Astrocyte (in vitro differentiated cells and primary cell): ENCODE measurements at regions not wholly inside any gene's neighbourhood (a gene's known extent, or its start where the extent isn't known, plus 50 kb on each side); places are given as distances from the start of the nearest gene placed in this dataset.

Source experiments
- DNase-seq: peaks from one replicate; pipeline ENCODE4 v3.0.0-alpha.2; 2010; ENCODE audit warnings: low read depth
- FAIRE-seq: peaks from 2 replicates; lab custom pipeline; 2011; peaks lifted over from hg19 to GRCh38; lab: Jason Lieb, UNC
- H2AFZ ChIP-seq: 2 replicates; pipeline ENCODE4 v1.6.0; 2012; ENCODE audit warnings: low read depth, low read length, inconsistent platforms
- H3K27ac ChIP-seq: 2 replicates; pipeline ENCODE4 v1.5.1; 2011; ENCODE audit warnings: low read depth, low read length, inconsistent platforms
- H3K27me3 ChIP-seq: 2 replicates; pipeline ENCODE4 v1.6.0; 2011; ENCODE audit warnings: low read length, inconsistent platforms; ENCODE audit not compliant: insufficient read depth
- H3K36me3 ChIP-seq: 2 replicates; pipeline ENCODE4 v1.5.1; 2011; ENCODE audit warnings: low read length, inconsistent platforms; ENCODE audit not compliant: insufficient read depth
- H3K4me1 ChIP-seq: 2 replicates; pipeline ENCODE4 v1.5.1; 2011; ENCODE audit warnings: low read length, inconsistent platforms; ENCODE audit not compliant: insufficient read depth
- H3K4me2 ChIP-seq: 2 replicates; pipeline ENCODE4 v1.6.0; 2012; ENCODE audit warnings: low read length, inconsistent platforms
- H3K4me3 ChIP-seq: 2 replicates; pipeline ENCODE4 v1.5.1; 2011; ENCODE audit warnings: low read depth, mild to moderate bottlenecking, low read length, inconsistent platforms; ENCODE audit not compliant: insufficient read depth
- H3K79me2 ChIP-seq: 2 replicates; pipeline ENCODE4 v1.6.0; 2012; ENCODE audit warnings: mild to moderate bottlenecking, low read length, inconsistent platforms; ENCODE audit not compliant: insufficient read depth
- H3K9ac ChIP-seq: 2 replicates; pipeline ENCODE4 v1.6.0; 2012; ENCODE audit warnings: mild to moderate bottlenecking, low read length, inconsistent platforms
- H3K9me3 ChIP-seq: 2 replicates; pipeline ENCODE4 v1.5.1; 2012; ENCODE audit warnings: low read depth, mild to moderate bottlenecking, low read length, inconsistent platforms; ENCODE audit not compliant: insufficient read depth
- H4K20me1 ChIP-seq: 2 replicates; pipeline ENCODE4 v1.6.0; 2012; ENCODE audit warnings: low read length, inconsistent platforms; ENCODE audit not compliant: insufficient read depth
- H3K27ac Mint-ChIP-seq: one replicate; pipeline ENCODE4 v1.8.0; 2021; ENCODE audit warnings: mild to moderate bottlenecking, mixed read lengths; ENCODE audit not compliant: unreplicated experiment
- H3K27me3 Mint-ChIP-seq: one replicate; pipeline ENCODE4 v1.8.0; 2021; ENCODE audit warnings: low read depth, mixed read lengths; ENCODE audit not compliant: unreplicated experiment
- H3K36me3 Mint-ChIP-seq: one replicate; pipeline ENCODE4 v1.8.0; 2021; ENCODE audit warnings: low read depth, mixed read lengths; ENCODE audit not compliant: unreplicated experiment
- H3K4me1 Mint-ChIP-seq: one replicate; pipeline ENCODE4 v1.8.0; 2021; ENCODE audit warnings: low read depth, mixed read lengths; ENCODE audit not compliant: unreplicated experiment
- H3K4me3 Mint-ChIP-seq: one replicate; pipeline ENCODE4 v1.8.0; 2021; ENCODE audit warnings: mild to moderate bottlenecking, moderate library complexity, mixed read lengths; ENCODE audit not compliant: unreplicated experiment
- H3K9me3 Mint-ChIP-seq: one replicate; pipeline ENCODE4 v1.8.0; 2021; ENCODE audit warnings: mild to moderate bottlenecking, mixed read lengths; ENCODE audit not compliant: unreplicated experiment
- CTCF ChIP-seq: IDR thresholded peaks from 2 replicates; pipeline ENCODE4 v1.5.1; 2011; ENCODE audit warnings: low read depth, mild to moderate bottlenecking, inconsistent platforms, low read length, moderate library complexity; ENCODE audit not compliant: insufficient read depth
- EZH2 ChIP-seq: IDR thresholded peaks from 2 replicates; pipeline ENCODE4 v1.6.1; 2012; ENCODE audit warnings: mild to moderate bottlenecking, low read length, inconsistent platforms; ENCODE audit not compliant: insufficient read depth

- FAIRE-seq: no peak
- Histone ChIP-seq H3K4me1 (no peaks in the 10 kb centered on the region), H3K27ac (no peak overlapping the region), H4K20me1 (no peaks in the 10 kb centered on the region), H3K4me2 (no peak overlapping the region), H3K9ac (no peak overlapping the region), H3K4me3 (no peak overlapping the region), H3K79me2 (no peaks in the 10 kb centered on the region), H3K27me3 (no peaks in the 10 kb centered on the region), H3K9me3 (no peaks in the 10 kb centered on the region), H2AFZ (no peak overlapping the region), H3K36me3 (no peaks in the 10 kb centered on the region)
- no peaks in the 10 kb centered on the region for H3K36me3 Mint-ChIP-seq
- peaks cover 4% of the 10 kb centered on the region for H3K4me1 Mint-ChIP-seq
- DNase-seq: no peak
- no peak for TF ChIP-seq EZH2
- no peak for TF ChIP-seq CTCF
- H3K27me3 Mint-ChIP-seq: peaks cover 5% of the 10 kb centered on the region
- no peak overlapping the region for H3K4me3 Mint-ChIP-seq
- peaks cover 2% of the 10 kb centered on the region for H3K9me3 Mint-ChIP-seq
- H3K27ac Mint-ChIP-seq: no peak overlapping the region
Observed at GRCh38 chr9:1340390-1340789, 290.2 kb downstream of the DMRT2 start.

- no peak overlapping the region for H2AFZ ChIP-seq
- no peaks in the 10 kb centered on the region for H3K4me1 ChIP-seq
- no peaks in the 10 kb centered on the region for H3K27me3 ChIP-seq
- no peak for FAIRE-seq
- H3K79me2 ChIP-seq: no peaks in the 10 kb centered on the region
- H3K9ac ChIP-seq: no peak overlapping the region
- Mint-ChIP-seq H3K36me3 (peaks cover 4% of the 10 kb centered on the region), H3K9me3 (peaks cover 6% of the 10 kb centered on the region), H3K4me3 (no peak overlapping the region), H3K27me3 (no peaks in the 10 kb centered on the region), H3K4me1 (peaks cover 21% of the 10 kb centered on the region), H3K27ac (no peak overlapping the region)
- H3K27ac ChIP-seq: no peak overlapping the region
- no peak for DNase-seq
- no peaks in the 10 kb centered on the region for H3K36me3 ChIP-seq
- no peaks in the 10 kb centered on the region for H3K9me3 ChIP-seq
- no peak overlapping the region for H3K4me2 ChIP-seq
- H4K20me1 ChIP-seq: no peaks in the 10 kb centered on the region
- H3K4me3 ChIP-seq: no peak overlapping the region
- TF ChIP-seq EZH2 (no peak), CTCF (no peak)
Observed at GRCh38 chr9:1353291-1353690, 303.1 kb downstream of the DMRT2 start.

- no peak overlapping the region for H3K4me3 ChIP-seq
- no peak overlapping the region for H2AFZ ChIP-seq
- no peaks in the 10 kb centered on the region for H3K4me1 ChIP-seq
- no peaks in the 10 kb centered on the region for H3K9me3 ChIP-seq
- Mint-ChIP-seq H3K4me3 (no peak overlapping the region), H3K36me3 (peaks cover 4% of the 10 kb centered on the region), H3K27me3 (no peaks in the 10 kb centered on the region), H3K27ac (peak overlapping the region; percentile 56), H3K4me1 (peaks cover 23% of the 10 kb centered on the region), H3K9me3 (peaks cover 6% of the 10 kb centered on the region)
- FAIRE-seq (no peak), DNase-seq (no peak)
- H3K27me3 ChIP-seq: no peaks in the 10 kb centered on the region
- no peaks in the 10 kb centered on the region for H4K20me1 ChIP-seq
- H3K36me3 ChIP-seq: no peaks in the 10 kb centered on the region
- H3K79me2 ChIP-seq: no peaks in the 10 kb centered on the region
- TF ChIP-seq EZH2 (no peak), CTCF (no peak)
- H3K4me2 ChIP-seq: no peak overlapping the region
- H3K27ac ChIP-seq: no peak overlapping the region
- no peak overlapping the region for H3K9ac ChIP-seq
Observed at GRCh38 chr9:1354086-1354485, 303.9 kb downstream of the DMRT2 start.
